HG03520 (cell line): ENCODE measurements at regions not wholly inside any gene's neighbourhood (a gene's known extent, or its start where the extent isn't known, plus 50 kb on each side); places are given as distances from the start of the nearest gene placed in this dataset.

ENCODE experiments used
- ATAC-seq: cut with Tn5 transposase; IDR thresholded peaks from one replicate; pipeline ENCODE4 v1.9.1; 2021; ENCODE audit warnings: mild to moderate bottlenecking, moderate library complexity; ENCODE audit not compliant: unreplicated experiment

DNA sequence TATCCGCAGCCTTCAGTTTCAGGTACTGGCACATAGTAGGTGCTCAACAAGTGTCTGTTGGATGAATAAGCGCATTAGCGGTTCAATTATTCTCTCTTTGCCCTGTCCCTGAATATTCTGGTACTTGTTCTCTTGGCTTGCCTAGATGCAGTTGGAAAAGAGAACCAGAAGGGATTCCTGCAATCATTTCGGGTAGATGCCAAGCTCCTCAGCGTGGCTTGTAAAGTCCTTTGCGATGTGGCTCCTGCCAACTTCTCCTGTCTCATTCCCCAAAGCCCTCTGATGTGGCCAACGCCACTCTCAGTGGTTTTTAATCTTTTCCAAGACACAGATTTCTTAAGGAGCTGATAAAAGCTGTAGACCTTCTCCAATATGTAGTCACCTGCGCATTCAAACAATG is 230.3 kb downstream of the SUDS3 start:
- no peak for ATAC-seq

DNA sequence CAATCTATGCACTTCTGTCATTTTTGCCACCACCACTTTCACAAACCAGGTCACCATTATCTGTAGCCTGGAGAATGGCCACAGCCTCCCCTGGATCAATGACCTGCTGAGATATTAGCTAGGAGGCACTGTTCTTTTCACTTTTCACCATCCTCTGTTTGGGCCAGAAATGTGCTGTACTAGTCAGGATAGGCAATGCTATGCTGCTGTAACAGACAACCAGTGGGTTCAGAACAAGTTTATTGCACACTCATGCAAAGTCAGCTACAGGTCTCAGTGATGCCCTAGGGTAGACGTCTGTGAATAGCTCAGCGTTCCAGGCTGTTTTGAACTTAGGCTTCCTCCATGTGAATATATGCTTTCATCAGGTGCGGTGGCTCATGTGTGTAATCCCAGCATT is 231.5 kb downstream of the SUDS3 start:
- ATAC-seq, result no peak

DNA sequence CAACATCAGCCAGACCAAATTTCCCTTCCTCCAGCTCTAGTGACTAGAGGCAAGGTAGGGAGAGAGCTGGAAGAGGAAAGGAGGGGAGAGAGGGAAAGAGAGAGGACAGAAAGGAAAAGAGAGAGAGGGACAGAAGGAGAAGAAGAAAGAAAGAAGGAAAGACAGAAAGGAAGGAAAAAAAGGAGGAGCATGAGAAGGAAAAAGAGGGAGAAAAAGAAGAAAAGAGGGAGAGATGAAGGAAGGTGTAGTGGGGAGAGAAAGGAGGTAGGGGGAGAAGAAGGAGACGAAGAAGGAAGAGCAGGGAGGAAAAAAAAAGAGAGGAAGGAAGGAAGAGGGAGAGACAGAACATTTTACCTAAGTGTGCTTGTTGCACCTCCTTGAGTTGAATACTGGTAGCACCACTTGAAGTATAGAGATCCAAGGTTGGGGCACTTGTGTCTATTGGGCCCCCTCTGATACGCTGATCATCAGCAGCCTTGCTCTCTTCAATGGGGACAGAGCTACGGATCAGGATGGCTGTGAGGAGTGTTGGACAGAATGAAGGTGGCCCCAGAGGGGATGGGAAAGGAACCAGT is 232.5 kb downstream of the SUDS3 start:
- no peak for ATAC-seq

DNA sequence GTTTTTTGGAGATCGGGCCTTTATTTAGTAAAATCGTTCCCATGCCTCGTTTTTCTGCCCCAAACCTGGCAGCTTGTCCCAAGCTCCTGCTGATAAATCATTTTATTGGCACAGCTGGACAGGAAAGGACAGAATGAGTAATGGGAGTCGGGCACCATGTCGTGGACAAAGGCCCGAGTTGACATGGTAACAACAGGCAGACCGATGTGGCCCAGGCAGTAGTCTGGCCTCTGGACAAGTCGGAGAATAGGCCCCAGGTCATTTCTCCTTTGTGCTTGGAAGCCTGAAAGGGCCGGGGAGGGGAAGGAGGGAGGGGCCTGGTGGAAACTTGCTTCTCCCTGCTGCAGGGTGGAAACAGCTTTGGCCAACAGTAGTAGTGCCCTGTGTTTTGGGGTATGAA is 234.9 kb downstream of the SUDS3 start:
- no peak for ATAC-seq

DNA sequence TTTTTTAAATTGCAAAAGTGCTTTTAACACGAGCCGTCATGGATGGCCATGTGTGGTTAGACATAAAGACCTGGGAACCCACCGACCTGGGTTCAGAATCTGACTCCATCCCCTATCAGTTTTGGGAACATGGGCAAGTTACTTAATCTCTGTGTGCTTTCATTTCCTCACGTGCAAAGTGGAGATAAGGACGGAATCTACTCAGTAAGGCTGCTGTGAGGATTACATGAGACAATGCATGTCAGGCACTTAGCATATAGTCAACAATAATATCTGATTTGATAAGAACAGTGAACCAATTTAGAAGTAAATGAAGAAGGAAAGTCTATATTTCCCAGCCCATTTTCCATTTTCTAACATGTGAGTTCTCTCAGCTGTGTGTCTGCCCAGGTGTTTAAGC is 235.4 kb downstream of the SUDS3 start:
- ATAC-seq, result no peak

DNA sequence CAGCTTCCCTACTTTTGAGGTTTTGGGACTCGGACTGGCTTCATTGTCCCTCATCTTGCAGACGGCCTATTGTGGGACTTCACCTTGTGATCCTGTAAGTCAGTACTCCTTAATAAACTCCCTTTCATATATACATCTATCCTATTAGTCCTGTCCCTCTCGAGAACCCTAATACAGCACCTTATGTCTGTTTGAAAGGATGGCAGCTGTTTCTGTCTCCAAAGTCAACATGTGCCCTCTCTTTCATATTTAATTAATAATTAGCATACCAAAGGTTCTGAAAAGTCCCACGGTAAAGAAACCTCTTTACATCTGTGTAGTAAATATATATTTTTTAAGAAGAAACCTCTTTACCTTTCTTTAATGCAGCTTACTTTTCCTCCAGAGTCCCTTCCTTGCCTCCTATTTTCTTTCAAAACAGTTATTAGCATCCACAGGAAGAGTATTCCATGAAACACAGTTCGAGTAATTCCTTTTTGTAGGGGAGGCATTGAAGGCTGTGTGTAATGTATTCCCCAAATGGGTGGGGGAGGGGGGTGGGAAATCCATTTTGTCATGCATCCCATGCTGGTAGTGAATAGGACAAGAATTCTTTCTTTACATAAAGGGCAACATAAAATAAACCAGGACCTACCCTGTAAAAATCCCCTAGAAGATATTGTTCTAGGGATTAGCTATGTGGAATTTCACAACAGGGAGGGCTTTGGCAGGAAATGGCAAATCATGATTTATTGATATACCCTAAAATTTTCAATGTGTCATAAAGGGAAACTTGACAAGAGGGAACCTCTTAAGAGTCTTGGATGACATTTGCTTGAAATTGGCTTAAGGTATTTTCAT is 241.5 kb downstream of the SUDS3 start:
- no peak for ATAC-seq

DNA sequence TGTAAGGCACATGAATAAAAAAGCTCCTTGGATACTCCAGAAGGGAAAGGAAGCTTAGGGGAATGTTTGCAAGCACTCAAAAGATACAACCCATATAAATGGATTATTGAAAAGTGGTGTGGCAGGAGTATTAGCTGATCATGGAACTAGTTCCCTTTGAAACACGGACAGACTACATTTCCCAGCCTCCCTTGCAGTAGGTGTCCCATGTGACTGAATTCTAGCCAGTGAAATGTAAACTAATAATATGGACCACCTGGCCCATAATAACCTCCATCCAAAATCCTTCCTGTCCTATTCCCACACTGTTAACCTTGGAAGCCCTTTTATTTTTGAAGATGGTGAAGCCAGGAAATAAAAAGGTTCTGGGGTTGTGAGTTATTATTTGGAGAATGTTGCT is 242.3 kb downstream of the SUDS3 start:
- ATAC-seq, result no peak

DNA sequence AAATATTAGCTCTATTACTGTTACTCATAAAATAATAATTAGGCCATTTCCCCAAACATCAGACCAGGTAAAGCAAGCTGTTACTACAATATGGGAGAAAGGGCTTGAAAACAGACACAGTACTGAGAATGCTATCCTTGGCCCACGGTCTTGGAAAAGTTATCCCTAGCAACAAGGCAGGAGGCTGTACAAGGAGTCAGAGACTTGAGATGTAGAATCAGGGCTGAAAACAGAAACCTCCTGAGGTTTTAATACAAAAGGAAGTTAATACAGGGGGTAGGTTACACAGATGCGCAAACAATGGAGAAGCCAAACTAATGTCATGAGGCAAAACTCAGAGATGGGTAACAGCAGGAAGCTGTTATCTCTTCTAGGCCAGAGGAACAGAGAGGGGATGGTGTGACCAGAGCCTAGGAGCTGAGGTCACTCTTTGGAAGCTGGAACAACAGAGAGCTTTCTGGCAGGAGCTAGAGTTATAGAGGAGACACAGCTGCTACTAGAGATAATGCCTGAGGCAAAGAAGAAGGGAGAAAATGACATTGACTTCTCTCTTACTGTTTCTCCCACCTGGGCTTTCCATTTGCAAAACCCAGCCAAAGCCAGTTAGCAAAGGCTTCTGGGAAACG is 248.8 kb downstream of the SUDS3 start:
- ATAC-seq, result no peak

DNA sequence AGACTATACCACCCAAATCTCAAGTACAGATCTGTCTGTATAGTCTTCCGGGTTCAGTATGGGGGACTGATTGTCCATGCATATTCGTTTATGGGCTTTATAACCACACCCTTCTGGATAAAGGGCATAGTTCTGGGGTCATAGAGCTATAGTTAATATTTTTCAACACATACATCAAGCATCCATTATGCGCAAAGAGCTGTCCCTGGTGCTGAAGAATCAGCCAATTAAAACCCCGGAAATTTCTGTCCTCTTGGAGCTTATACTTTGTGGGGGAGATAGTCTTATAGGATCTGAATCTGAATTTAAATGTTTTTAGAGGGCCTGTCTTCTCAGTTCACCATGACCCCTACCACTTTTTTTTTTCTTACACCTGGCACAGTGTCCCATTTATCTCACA is 256.7 kb downstream of the SUDS3 start:
- ATAC-seq, result no peak

DNA sequence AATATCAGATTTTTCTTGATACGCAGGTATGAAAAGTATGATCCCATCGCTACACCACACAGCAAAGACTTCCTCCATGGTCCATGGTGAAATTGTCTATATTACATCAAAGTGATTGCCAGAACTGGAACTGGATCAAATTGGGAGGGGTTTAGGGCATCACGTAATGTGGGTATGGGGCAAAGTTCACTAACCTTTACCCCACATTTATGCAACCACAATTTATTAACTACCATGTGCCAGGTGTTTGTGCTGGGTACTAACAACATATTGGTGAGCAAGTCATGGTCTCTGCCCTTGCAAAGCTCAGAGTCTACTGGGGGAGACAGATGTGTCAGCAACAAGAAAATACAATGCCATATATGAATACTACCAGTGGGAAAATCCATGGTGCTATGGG is 258.9 kb downstream of the SUDS3 start:
- no peak for ATAC-seq

DNA sequence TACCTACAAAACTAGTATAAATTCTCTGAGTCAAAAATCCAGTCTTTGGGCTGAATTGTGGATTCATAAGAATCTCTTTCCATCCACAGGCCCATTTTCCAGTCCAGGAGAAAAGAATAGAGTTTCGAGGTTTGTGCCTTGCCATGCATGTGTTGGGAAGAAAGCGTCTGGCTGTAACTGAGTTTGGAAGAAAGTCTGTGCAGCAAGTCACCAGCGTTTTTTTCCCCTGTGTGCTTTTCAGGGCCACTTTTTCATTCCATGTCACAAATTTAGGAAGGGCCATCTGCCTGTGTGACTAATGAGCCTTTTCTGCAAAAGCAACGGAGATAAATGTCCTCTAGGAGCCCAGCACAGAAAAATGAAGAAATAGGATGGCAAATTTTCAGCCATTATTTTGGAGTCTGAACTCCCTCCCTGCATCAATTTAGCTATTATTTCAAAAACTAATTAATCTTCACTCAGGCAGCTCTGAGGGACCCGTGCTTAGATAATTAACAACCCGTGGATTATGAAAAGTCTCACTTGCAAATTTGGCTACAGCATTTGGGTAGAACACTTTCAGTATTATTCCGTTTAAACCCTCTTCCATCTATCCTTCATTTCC is 261.5 kb downstream of the SUDS3 start:
- ATAC-seq, result no peak

DNA sequence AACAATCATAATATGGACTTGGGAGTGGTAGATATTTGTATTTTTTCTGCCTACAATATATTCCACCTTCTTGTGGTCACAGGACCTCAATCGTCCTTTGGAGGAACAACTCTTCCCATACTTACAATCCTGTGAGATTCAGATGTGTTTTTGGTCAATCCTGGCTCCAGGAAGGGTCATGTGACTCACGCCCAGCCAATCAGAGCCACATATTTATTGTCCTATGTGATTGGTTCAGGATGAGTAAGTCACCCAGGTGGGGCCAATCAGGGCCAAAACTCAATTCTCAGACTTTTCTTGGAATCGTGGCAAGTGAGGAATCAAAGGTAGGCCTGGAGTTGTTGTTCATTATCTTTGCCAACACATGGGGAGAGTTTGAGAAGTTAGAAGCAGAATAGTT is 264.9 kb downstream of the SUDS3 start:
- no peak for ATAC-seq

DNA sequence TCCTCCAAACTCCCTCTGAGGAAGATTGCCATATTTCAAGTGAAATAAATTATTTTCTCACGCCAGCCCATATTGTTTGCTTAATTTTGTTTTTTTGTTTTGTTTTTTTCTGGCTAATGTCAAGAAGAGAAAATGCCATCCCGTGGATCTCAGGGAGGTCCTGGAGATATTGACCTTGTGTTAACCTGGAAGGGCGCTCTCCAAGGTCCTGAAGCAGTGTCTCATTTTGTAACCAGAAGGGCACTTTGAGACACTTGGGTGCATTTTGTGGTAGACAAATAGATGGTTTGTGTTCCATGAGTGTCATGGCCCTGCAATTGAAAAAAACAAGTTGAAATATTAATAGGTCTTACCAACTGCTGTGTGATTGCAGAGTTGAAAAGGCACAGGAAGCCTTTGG is 268.9 kb downstream of the SUDS3 start:
- no peak for ATAC-seq

DNA sequence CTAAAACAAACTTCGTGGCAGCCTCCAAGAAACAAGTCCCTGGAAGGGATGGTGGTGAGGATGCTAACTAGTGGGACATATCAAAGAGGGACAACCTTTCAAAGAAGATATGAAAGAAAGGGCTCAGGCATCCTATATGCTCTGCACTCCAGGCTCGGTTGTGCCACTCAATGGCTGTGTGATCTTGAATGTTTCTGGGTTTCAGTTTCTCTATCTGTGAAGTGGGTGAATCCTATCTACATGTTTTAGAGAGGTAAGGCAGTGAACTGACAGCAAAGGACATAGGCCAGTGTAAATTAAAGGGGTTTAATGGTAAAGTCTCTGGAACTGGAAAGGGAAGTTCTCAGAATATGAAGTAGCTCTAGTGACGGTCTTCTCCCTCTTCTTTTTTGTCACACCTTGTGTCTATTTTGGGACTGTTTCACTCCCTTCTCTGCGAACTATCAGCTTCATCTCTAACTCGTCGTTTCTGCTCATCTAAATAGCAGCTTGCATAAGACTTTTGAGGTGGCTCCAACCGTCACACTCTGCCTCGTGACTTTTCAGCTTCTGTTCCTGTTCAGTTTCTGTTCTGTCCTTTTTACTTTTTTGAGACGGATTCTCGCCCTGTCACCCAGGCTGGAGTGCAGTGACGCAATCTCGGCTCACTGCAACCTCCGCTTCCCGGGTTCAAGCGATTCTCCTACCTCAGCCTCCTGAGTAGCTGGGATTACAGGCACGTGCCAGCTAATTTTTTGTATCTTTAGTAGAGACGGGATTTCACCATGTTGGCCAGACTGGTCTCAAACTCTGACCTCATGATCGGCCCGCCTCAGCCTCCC is 273.6 kb downstream of the SUDS3 start:
- ATAC-seq, result no peak

DNA sequence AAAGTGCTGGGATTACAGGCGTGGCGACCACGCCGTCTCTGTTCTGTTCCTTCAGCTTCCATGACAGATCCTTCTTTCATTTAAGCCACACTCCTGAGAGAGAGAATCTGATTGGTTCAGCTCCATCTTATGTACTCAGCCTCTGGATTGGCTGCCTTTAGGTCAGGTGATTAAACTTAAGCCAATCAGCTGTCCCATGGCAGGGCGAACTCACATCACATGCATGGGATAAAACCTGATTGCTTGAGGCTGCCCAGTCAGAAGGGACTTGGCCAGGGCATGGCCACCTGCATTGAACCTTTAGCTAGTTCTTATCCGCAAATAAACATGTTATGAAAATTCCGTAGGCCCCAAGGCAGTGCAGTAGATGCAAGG is 274.2 kb downstream of the SUDS3 start:
- ATAC-seq, result no peak

DNA sequence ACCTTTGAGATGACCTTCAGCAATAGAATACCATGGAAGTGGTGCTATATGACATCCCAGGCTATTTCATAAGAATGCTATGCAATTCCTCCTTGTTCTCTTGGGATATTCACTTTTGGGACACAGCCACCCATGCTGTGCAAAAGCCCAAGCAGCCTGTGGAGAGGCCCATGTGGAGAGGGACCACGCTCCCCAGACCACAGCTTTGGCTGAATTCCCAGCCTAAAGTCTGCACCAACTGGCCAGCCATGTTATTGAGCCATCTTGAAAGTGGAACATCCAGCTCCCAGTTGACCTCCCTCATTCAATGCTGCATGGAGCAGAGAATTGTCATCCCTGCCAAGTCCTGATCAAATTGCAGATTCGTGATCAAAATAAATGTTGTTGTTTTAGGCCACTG is 275.1 kb downstream of the SUDS3 start:
- ATAC-seq, result no peak

DNA sequence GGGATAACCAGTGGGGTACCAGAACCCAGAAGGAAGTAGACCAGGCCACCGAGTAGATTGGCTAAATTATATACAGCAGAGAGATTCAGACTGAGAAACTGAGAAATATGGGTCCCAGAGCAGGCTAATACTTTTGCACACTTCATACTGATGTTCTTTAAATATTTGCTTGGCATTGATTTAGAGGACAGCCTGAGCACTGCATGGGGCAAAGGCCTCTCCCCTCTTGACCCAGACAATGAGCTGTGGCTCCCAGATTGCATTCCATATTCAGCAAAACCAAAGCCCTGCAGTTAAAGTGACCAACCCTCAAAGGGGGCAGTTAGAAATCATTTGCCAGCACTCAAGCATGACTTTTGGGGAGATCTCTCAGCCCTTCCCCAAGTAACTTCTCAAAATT is 279.2 kb downstream of the SUDS3 start:
- no peak for ATAC-seq

DNA sequence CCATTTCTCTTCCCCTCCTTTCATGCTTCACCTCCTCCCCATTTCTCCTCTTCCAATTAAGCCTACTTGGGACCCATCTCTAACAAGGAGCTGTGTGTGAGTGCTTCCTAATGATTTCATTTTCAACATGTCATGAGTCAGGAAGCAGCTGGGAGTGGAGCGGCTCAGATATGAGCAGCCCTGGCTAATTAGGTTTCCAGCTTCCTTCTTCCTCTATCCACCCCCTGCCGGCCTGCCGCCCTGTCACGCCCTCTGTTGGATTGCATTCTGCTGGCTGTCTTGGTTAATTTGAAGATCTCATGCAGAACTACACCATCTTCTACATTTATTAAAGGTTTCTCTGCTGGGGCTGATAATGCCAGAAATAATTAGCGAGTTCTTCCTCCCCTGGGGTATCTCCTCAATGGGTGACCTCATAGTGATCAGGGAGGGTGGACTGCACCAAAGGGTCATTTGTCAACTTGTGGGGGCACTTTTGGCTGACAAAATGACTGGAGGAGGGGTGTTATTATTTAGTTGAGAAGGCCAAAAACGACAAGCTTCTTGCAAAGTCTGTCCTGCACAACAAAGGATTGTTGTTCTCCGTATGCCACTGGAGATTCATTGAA is 300.9 kb upstream of the SRRM4 start:
- ATAC-seq, result no peak

DNA sequence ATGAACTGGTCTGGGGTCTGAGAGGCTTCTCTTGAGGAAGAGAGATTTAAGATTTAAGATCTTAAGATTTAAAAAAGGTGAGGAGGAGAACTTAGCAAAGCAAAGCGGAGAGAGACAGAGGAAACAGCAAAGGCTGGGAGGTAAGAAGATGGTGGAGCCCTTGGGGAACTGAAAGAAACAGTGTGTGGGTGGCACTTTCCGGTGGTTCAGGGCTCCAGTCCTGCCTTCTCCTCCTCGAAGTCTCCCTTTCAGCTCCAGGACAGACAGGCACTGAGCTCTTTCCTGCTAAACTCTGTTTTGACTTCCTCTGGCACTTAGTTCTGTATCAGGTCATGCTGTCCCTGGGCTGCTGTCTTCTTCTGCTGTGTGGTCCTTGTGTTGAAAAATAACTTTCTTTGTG is 298.7 kb upstream of the SRRM4 start:
- peak; percentile 88 for ATAC-seq

DNA sequence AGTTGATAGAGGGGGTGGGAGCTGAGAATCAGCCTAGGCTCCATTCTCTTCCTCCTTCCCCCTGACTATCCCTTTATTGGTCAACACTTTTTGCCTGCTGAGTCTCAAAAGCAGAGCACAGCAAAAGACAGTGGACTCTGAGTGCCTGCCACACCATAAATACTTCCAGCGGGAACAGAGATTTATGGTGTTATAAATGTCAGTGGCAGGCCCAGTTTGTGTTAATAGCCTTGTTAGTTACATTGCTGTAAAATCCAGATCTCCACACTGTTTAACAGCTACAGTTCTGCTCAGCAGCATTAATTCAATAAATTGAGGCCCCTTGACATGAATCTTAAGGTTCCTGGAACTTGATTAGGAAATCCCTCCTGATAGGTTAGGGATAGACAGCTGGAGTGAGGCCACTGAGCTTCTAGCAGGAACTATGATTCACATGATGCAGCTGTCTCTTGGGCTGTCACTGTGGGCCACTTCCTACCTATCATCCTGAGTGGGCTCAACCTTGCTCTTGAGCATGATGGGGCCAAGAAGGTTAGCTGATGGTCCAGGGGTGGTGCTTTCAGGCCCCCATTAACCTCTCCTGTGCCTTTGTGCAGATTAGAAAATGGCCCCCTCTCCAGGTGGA is 295.2 kb upstream of the SRRM4 start:
- no peak for ATAC-seq
